ENCODE measurements at regions not wholly inside any gene's neighbourhood (a gene's known extent, or its start where the extent isn't known, plus 50 kb on each side); places are given as distances from the start of the nearest gene placed in this dataset.
"Not testable (repeated sequence)": the region's sequence is repeated elsewhere in the genome, so short reads cannot be mapped to it uniquely, and the experiment has no call there.

DNA sequence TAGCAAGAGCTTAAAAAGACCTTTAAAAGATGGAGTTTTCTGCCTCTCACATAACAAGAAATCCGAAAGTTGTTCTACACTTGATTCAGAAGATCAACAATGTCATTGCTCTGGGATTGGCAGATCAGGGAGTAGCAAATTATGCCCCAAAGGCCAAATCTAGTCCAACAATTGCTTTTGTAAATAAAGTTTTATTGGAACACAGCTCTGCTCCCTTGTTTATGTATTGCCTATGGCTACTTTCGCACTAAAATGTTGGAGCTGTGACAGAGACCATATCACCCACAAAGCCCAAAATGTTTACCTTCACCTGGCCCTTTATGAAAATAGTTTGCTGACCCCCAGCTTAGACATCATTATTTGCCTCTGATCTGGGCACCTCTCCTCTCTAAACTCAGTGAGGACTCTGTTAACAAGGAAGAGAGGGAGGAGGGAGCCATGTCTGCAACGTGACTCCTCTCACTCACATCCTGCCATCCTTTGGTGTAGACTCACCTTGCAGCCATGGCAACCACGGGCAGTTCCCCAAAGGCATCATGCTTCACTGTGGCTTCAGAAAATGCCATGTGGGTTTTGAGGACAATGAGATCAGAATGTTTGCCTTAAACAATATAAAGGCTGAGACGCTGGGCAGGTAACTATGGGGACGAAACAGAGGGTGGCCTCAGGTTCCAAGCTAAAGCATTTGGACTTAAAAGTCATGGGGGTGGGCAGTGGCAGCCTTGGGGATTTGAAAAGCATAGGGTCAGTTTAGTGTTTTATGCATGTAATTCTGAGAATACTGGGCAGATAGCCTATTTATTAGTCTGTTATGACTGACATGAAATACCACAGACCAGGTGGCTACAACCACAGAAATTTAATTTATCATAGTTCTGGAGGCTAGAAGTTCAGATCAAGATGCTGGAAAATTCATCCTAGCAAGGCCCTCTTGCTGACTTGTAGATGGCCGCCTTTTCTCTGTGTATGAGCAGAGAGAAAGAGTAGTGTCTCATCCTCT lies 149.7 kb upstream of the TNFAIP3 start:
- peak in 2 of 4 experiments; percentile 8 to 45 for DNase-seq

DNA sequence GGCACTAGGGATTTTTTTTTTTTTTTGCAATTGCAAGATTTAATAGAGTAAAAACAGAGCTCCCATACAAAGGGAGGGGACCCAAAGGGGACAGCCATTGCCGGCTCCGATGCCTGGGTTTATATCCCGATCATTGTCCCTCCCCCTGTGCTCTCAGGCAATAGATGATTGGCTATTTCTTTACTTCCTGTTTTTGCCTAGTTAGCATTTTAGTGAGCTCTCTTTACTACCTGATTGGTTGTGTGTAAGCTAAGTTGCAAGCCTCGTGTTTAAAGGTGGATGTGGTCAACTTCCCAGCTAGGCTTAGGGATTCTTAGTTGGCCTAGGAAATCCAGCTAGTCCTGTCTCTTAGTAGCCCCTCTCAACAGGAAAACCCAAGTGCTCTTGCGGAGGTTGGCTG lies 148.2 kb upstream of the TNFAIP3 start:
- DNase-seq = not testable (repeated sequence)

DNA sequence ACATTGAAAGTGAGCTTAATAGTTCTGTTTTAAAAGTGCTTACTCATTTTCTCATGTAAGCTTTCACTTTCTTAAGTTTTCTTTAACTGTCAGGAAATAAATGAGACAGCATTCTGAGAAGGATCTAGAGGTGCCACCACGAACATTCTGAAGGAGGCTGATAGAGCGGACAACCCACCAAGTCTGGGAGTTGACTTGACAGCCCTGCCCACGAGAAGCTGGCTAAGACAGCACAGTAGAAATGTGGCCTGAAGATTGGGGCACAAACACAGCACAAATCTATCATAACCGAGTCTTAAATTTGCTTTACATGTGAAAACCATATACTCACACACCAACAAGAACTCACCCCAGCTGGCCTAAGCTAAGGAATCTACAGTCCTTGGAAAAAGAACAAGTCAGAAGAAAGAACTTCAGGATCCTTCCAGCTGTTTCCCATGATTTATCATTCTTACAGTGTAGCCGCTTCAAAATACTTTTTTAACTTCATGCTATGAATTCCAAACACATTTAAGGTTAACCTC lies 144.2 kb upstream of the TNFAIP3 start:
- DNase-seq = no peak

DNA sequence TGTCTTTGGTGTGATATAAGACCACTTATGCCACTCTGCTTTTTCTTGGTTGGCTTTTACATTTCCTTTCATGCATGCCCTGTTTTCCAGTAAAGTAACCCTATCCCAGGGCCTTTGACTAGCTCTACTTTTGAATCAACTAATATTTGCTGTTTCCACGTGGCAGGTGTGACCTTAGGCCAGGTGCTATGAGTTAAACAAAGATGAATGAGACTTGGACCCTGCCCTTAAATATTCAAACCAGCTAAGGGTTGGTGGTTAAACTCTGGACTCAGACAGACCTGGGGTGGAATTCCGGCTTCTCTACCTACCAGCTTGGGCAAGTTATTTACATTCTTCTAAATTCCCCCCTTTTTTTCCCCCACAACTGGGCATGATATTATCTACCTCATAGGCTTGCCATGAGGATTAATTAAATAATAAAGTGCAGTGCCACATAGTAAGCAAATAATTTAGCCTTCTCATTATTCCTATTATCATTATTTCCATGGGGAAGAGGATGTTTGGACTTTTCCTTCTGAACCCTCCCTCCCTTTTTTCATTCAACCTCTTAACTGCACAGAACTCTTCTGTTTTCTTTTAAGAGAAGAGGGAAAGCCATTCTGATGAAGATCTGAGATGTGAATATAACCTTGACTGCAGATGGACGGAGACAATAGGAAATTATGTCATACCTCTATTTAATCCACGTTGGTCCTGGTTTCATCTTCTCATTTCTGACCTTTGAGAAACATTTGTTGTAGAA lies 143.6 kb upstream of the TNFAIP3 start:
- no peak for DNase-seq

DNA sequence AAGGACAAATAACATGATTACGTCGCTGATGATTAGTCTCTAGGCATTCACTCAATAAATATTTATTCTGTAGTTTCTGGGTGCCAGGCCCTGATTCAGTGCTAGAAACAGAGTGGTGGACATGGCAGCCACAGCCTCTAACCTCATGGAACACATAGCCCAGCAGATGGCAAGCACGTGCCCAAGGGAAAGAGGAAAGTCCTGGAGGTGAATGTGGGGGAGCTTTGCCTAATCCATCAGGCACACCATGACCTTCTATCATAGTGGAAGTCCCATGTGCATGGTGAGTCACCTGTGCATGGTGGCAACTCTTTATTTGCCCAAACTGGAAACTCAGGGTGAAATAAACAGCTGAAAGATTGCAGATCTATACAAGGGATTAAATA lies 143.0 kb upstream of the TNFAIP3 start:
- no peak for DNase-seq

DNA sequence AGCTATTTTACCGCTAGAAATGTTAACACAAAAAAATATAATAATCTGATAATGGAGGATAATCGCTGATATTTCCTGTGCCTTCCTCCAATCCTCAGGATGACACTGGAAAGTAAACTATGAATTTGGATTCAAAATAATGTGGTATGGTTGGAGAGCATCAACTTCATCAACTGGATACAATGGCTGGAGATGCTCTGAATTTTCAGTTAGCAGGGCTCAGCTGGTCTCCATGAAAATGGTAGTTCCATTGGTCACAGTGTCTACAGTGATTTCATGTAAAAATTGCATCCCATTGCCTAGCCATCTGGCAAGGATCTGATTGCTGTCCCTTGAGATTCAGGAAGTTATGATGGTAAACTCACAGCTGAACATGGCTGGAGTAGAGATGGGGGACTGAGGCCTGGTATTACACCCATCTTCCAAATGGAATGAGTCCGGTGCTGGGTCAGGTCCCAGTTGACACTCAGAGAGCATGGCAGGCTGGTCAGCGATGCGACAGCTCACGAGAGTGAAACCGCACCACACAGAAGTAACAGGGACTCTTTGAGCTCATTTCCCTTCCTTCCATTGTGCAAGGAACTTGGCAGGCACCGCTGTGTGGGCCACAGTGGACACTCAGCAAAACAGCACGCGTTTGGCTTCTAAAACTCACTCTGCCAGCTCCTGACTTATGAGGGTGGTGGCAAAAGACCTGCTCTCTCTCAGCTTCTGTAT lies 142.4 kb upstream of the TNFAIP3 start:
- DNase-seq = no peak

DNA sequence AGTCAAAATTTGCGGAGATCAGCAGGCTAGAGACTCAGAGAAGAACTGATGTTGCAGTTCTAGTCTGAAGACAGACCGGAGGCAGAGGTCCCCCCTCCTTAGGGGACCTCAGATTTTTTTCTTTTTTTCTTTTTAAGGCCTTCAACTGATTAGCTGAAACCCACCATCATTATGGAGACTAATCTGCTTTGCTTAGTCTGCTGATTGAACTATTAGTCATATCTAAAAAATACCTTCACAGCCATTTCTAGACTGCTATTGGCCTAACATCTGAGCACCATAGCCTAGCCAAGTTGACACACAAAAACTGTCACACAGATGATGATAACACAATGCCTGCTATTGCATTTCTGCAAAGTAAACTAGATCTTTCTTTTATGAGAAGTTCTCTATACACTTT lies 141.1 kb upstream of the TNFAIP3 start:
- DNase-seq = no peak

DNA sequence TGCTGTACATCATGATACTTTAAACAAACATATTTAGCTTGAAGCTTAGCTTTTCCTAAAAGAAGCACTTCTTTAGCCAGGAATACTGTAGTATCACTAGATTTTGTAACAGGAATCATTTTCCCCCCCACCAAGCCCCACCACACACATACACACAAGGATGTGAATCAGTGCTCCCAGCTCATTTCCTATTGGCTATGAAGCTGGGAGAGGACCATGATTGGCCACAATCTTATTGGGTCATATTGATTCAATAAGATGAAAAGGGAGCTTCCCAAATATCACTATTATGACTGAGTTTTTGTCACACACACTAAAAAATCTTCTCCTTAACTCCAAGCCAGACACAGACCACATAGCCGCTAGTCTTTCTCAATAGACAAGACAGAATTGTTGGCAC lies 140.5 kb upstream of the TNFAIP3 start:
- DNase-seq = no peak

DNA sequence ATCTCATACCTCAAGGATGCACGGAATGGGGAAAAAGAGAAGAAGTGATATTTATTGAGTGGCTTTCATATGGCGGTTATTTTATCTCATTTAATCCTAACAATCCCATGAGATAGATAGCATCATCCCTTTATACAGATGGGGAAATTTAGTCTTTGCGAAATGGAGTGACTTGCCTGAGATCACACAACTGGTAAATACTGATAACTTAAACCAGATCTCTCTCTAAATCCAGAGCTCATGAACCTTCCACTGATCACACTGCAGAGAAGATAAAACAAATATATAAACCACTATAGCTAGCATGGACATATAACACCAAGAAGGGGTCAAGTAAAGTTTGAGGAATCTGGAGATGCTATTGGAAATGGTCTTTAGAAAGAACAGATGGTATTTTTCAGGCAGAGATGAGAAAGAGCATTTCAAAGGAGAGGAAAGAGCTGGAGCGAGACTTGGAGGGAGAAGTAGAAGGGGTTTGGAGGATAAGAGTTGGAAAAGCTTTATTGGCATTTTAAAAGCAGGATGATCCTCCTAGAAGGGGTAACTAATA lies 139.8 kb upstream of the TNFAIP3 start:
- DNase-seq = no peak

DNA sequence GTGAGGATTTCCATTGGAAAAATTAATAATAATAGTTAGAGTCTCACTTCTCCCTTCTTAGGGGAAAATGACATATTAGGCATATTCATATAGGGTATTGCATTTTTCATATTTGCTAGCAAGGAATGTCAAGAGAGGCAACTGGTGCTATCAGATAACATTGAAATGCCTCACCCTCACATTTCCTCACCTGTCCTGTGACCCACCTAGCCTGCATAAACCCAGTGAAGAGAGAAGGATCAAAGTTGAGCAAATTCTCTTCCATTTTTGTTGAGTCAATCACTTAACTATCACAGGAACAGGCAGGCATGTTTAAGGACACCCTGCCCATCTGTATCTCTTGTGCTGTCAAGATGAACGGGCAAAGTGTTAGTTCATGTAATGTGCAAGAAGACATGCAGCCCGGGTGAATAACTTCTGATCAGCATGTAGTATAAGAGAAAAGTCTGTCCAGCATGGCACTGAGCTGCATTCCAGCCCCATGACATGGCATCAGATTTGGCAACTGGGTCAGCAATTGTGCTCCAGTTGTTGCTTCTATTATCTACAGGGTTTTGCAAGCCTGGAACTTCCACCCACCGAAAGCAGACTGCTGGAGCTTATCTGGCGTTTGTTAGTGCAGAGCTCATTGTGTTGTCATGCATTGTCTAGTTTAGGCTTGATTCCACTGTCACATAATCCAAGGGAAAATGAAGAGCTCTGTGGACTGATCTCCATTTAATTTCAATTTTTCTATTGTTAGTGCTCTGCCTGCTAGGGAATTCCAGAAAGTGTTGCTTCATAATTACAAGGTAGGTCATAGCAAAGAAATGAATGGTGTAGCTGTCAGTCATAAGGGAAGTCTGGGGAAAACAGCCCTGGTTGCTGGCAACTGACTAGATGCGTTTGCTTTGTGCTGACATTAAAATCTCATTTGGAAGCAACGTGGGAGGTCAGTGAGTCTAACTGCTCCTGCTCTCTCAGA lies 138.4 kb upstream of the TNFAIP3 start:
- no peak for DNase-seq

DNA sequence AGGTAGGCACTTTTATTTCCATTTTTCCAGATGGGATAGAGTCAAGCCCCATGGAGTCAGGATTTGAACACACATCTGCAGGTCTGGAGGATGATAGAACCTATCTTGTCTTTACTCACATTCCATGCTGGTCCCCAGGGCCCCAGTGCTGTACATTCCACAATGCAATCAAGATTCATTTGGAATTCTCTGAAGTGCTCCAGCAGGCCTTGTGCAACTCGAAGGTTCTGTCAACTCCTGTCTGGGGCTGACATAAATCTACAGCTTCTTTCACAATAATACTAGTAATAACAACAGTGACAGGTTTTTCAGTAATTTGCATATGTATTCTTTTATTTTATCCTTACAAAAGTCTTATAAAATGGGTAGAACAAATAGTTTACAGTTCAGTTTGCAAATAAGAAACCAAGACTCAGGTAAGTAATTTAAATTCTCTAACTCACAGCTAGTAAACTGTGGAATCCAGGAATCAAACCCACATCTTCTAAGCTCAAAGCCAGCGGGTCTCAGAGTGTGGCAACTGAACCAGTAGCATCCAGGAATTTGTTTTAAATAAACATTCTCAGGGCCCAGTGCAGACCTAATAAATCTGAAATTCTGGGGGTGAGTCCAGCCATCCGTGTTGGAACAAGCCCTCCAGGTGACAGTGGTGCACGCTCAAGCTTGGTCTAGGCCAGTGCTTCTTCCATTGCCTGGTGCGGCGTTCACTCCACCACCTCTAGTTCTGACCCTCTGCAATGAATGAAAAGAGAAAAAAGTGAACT lies 137.0 kb upstream of the TNFAIP3 start:
- no peak for DNase-seq

DNA sequence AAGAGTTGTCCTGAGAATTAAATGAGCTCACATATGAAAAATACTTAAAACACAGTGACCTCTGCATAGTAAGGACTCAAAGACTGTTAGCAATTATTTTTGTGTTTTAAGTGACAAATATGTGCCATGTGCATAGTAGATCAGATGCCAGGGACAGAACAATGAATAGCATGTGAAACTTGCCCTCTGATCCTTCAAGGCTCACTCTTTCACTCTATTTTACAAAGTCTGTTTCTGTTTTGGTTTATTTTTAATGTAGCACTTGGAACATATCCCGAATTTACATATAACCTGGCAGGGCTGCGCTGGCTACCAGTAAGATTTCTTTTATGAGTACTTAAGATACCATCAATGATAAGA lies 135.5 kb upstream of the TNFAIP3 start:
- no peak for DNase-seq

DNA sequence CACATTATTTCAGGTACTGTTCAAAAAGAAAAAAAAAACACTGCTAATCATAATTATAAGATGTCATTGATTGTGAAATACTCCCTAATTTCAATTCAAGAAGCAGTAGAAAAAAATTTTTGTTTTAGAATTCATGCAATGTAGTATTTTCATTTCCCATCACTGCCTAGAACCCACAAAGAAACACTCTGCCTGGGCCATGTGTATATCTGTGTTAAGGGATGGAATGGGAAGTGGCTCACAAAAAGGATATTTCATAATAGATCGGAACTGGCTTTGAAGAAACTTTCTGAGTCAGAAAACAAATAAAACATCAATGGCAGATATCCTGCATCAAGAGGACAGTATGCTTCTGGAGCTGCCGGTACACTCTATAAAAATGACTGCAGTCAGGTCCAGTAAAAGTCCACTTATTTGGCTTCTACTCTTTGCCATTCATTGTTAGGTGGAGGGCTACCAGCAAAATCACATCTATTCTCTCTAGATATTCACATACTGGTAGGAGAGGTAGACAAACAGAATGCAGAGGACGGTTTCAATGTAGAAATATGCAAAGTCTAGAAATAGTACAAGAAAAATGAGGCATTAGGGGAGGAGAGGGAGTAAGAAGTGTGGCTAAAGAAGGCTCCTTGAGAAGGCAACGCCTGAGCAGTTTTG lies 135.0 kb upstream of the TNFAIP3 start:
- DNase-seq = no peak

DNA sequence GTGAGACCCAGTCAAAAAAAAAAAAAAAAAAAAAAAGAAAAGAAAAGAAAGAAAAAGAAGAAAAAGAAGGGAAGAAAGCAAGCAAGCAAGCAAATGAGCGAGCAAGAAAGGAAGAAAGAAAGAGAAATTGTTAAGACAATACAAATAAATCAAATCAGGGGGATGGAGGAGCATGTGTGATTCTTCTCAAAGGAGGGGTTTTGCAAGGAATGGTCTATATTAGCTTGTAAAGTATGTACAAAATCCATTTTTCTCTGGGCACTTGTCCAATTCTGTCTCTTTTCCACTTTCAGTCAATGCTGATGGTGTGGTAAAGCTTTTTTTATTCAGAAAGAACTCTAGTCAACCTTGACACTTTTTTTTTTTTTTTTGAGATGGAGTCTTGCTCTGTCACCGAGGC lies 133.7 kb upstream of the TNFAIP3 start:
- no peak for DNase-seq

DNA sequence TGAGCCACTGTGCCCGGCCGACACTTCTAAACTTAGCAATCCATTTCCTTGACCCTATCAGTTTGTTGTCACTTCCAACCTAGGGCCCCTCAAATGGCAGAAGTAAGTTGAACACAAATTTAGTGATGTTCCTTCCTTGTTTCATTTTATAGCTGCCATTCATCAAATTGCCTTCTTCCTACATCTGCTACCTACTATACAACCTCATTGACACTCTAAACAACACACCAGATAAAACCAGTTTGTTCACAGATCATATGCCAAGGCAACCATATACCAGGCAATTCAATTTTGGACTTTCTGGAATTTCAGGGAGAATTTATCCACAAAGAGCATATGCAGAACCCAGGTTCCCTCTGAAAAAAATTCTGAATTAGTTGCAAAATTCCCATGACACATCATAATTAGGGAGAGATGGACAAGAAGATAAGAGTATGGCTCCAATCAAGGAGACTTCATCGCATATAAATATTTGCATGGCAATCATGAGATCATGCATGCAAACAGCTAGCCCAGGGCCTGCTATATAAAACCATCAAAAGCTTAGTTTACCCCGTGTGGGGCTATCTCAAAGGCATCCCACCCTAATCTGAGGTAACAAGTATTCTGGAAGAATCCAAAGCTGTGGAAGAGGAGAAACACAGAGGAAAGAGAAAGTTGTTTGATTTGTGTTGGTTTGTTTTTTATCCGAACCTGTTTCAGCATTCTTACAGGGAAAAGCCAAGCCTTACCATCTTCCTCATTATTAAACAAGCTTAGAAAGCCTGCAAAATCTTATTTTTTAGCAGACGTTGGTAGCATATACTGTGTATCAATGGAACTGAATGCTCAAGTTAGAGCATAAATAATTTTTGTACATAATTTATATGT lies 132.8 kb upstream of the TNFAIP3 start:
- DNase-seq = no peak

DNA sequence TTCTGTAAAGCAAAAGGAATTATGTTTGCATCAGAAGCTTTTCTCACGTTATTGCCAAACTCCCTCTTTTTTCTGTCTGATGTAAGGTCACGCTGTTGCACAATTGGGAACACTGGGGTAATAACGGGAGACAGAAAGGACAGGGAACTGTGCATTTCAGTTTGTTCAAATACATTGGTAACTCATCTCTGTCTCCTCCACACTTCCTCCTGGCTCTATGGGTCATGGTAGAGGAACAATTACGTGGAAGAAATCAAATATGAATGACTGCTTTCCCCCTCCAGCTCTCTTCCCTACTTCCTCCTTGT lies 132.2 kb upstream of the TNFAIP3 start:
- no peak for DNase-seq

DNA sequence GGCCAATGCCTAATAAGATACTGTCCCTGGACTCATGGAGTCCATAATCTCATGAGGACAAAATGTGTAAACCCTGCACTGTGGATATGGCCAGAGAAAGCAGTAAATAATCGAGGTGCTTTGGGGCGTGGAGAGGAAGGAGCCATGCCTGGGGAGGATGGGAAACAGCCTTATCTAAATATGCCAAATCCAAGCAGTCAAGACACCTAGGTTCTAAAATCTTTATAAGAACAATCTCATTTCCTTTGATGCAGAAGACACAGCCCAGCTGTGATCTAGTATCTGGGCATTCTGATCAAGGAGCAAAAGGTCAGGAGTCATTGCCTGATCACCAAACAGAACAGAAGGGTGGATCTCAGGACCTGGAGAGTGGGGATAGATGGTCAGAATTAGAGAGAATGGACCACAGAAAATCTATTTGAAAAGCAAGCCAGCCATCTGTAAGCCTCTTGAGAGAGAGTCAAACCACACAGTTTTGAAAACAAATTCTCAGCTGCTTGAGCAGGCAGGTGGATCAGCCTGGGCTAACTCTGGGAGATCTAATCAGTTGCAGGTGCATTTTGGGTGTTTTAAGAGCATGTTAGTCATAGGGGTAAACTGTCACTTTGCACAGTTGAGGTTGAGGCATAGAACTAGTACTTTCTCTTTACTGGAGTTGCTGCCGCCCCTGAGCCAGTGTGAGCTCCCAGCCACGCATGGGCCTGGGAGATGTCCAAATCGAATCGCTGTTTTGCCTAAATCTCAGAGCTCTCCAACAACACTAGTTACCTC lies 130.8 kb upstream of the TNFAIP3 start:
- DNase-seq = no peak

DNA sequence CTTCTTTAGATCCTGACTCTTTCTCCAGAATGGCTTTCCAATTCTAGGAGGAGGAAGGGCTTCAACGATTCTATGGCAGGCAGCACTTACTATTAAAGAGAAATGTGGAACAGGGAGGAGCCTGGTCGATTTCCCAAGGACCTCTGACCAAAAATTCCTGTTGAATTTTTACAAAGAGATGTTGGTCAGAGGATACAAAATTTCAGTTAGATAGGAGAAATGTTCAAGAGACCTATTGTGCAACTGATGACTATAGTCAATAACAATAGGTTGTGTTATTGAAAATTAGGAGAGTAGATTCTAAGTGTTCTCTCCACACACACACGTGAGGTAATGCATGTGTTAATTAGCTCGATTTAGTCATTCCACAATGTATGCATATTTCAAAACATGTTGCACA lies 130.1 kb upstream of the TNFAIP3 start:
- no peak for DNase-seq

Data from activated naive CD4-positive, alpha-beta T cell (primary cell).